ENCODE measurements at regions not wholly inside any gene's neighbourhood (a gene's known extent, or its start where the extent isn't known, plus 50 kb on each side); places are given as distances from the start of the nearest gene placed in this dataset.
A peak's percentile ranks its signal among the peaks of the same experiment; 100 is the strongest.

DNA sequence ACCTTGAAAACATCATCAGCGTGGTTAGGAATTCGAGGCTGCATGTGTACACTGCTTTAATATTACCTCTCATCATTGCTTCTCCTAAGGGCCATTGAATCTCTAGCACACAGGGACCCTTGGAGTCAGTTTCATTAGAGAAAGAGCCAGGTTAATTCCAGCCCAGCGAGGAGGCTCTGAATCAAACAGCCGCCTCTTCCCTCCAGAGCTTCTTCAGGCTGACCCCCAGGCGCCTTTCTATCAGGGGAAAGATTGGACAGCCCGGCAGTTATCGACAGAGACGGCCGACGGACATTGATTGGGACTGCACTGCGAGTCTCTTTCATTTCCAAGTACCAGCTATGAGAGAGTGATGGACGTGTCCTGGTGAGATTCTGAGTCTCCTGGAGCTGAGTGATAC is 159.2 kb downstream of the ANKRD60 start:
- no peak for DNase-seq (ENCODE audit: low read depth in 2 of 2)

DNA sequence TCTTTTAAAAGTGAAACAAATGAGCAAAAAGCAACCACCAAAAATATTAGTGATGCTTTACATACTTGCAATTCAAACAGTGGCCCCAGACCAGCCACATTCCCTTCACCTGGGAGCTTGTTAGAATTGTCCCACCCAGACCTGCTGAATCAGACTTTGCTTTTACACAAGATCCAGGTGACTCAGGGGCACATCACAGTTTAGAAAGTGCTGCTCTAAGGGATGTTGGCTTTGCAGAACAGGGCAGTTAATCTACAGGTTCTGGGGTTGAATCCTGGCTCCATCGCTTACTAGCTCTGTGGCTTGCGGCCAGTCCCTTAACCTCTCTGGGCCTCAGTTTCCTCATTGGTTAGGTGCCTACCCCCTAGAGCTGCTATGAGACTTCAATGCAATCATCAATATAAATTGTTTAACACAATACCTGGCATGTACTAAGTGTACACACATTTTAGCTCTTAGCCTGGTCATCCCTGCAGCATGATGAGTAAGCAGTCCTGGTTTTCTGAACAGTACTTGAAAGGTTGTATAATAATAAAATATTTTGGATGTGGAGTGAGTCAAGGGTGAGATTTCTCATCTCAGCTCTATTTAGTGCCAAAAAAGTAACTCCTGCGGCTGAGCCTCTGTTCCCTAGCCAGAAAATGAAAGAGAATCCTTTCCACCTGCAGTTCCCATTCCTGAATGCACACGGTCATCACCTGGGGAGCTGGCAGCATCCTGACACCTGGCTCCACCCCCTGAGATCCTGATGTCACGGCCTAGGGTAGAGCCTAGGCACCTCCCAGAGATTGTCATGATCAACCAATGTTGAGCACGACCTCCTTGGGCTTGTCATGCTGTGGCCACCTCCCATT is 162.7 kb downstream of the ANKRD60 start:
- DNase-seq (ENCODE audit: low read depth in 2 of 2) = no peak

DNA sequence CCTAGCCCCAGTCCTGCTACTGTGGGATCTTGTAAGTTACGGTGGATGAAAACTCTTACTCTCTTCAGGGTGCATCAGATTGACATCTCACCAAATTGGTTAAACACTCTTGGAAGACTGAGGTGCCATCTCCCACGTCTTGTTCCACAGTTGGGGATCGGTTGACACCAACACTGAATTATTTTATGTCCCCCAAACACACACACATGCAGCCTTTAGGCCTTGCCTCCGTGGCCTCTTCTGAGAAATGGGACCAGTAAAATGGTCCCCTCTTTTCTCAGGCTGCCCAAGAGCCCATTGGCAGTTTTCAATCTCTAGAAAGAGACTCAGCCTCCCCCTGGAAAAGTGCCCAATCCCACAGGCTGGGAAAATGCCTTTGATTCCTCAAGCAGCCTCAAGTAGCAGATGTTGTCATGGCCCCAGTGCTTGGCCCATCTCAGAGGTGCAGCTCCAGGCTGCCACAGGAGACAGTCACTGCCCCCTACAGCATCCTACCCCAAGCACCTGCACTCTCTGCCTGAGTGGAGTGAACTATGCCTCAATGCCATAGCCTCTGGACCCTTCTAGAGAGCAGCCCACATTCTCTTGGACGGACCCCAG is 163.9 kb downstream of the ANKRD60 start:
- no peak for DNase-seq (ENCODE audit: low read depth in 2 of 2)

DNA sequence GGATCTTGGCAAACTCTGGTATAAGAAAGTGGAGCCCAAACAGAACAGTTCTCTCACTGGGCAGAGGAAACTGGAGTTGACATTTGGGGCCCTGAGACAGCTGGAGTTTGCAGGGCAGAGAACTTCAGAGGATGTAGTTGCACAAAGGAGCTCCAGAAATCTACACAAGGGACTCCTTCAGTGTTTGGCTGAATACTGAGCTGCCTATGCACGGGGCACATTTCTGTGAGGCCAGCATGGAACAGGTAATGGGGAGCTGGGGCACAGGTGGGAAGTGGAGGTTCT is 169.3 kb downstream of the ANKRD60 start:
- DNase-seq (ENCODE audit: low read depth in 2 of 2) = no peak

DNA sequence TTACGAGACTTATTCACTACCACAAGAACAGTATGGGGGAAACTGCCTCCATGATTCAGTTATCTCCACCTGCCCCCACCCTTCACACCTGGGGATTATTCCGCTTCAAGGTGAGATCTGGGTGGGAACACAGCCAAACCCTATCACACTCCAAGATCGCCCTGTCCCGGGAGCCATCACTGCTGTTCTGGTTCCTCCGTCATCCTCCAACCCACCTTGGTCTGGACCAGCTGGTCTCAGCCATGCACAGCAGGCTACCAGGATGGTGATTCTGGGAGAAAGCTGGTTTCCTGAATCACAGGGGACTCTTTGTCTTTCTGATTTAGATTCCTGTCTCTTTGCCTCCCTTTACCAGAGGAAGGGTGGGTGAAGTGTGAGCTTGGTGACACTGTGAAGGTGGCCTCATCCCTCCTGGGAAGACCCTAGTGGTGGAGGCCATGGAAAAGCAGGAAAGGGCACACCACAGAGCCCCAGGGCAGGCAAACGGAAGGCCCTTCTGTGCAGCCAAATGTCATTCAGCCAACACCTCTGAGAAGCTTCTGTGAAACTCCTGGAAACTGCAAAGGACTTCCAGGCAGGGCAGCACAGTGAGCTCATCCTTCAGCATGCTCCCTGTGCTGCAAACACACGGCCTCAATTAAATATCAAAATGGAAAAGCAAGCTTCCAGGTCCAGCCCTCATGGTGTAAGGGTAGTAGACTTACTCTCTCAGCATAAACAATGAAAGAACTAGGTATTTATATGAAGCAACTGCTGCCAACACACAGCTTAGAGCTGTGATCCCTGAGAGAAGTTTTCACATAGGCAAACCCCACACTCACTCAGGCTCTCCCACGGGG is 169.8 kb downstream of the ANKRD60 start:
- DNase-seq (ENCODE audit: low read depth in 2 of 2) = no peak

DNA sequence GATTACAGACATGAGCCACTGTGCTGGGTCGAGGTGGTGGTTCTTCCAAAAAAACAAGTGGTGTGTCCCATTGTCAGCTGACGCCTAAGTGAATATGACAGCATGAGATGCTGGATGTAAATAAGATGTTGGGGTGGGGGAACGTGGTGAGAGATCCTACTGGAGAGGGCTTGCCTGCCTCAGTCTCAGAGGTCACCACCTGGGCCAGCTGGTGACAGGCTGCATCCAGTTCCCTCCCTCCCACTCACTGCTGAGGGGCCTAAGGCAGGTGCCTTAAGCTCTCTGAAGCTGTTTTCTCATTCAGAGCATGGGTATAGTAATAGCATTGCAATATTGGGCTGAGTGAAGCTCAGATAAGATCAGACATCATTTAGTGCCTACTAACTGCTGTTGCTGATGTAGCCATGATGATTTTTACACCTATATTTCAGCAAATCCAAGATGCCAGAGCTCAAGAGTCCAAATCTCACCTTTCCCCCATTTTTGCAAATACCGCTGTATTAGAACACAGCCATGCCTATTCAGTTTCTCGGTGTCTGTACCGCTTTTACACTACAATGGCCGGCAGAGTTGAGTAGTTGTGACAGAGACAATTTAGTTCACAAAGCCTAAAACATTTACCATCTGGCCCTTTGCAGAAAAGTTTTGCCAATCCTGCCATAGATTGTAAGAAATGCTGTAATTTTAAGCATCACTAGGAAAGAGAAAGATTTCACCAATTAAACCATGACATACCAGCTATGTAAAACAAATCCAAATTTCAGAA is 171.3 kb downstream of the ANKRD60 start:
- no peak for DNase-seq (ENCODE audit: low read depth in 2 of 2)

DNA sequence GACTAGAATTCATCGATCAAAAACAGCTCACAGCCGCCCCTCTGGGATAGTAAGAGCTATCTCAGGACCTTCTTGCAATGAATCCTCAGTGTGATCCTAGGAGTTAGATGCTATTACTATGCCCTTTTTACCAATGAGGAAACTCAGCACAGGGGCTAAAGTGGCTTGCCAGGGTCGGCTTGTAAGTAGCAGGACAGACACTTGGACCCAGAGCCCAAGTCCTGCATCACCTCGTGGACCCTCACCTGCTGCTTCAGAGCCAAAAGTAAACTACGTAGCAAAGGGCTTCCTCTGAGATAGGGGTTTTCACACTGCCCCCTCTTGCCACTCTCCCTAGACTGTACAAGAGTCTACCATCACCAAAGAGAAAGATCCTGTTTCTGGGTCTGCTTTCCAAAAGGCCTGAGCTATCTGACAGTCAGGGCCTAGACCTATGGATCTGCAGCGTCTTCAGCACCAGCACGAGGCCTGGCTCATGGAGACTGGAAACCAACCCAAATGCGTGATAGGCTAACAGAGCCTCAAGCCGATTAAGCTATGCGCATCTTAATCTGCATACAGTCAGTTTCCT is 172.3 kb downstream of the ANKRD60 start:
- no peak for DNase-seq (ENCODE audit: low read depth in 2 of 2)

DNA sequence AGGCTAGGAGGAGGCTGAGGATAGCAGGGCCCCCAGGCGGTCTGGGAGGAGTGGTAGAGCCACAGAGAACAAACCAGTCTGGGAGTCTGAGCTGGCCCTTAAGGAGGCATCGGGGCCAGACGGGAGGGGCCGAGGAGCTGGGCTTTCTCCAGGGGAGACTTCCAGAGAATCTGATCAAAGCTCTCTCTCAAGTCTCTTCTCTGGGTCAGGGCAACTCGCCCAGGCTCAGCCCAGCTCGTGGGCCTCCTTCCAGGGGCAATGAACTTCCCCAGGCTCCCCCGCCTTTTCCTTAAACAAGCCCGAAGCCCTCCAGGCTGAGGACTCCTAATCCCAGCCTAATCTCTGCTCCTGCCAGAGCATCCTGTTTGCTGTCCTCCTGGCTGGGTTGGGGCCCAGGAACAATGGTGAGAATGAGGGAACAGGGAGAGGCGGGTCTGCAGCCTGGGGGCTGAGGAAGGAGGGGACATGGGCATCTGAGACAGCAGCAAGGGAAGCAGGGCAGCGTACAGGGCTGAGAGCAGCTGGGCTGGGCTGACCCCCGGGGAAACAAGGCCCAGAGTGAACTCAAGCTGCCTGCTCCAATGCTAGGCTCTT is 173.6 kb downstream of the ANKRD60 start:
- no peak for DNase-seq (ENCODE audit: low read depth in 2 of 2)

DNA sequence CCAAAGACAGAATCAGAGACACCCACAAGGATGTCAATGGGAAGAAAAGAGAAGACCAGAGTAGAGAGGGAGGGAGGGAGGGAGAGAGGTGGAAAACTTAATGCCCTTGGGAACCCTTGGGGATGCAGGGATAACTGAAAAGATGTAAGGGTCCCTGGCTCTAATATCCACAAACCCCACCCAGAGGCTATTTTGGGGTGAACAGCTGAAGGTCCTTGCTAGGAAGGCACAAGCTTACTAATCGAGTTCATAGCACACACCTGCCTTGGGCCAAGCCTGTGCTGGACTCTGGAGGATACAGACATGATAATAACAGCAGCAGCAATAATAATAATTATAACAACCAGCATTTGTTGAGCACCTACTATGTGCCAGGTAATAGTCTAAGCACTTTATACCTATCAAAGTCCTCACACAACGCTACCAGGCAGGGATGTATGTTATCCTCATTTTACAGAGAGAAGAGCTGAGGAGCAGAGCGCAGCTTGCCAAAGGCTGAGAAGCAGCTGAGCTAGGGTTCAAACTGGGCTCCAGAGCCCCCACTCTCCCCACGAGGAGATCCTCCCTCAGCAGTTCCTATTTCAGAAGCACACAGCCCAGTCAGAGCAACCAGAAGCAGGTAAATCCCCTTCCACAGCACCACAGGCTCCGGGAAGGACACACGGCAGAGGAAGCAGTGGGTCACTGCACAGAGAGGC is 174.2 kb downstream of the ANKRD60 start:
- no peak for DNase-seq (ENCODE audit: low read depth in 2 of 2)

DNA sequence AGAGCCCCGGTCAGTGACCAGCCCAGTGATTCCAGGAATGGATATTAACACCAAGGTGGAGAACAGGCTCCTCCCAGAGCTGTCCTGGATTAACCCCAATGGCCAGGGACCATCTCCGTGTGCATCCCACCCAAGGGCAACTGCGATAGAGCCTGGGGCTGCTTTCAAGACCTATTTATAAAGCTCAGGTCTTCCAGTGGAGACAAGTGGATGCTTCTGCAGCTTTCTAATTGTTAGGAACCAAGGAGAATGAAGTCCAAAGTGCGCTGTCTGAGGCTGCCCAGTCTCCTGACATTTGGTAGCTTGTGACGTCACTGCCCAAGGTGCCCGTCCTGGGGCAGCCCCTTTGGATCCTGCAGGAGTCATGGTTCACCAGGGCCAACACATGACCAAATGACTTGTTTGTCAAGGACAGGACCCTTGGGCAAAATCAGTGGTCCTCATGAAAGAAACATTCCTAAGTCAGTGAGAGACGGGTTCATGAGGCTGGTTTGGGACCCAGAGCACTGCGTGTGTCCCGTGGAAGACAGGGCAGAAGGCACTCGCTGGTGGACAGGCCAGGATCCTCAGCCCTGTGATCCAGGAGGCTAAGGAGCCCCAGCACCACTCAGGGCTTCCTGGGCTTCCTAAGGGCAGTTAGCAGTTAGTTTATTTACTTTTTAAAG is 174.9 kb downstream of the ANKRD60 start:
- no peak for DNase-seq (ENCODE audit: low read depth in 2 of 2)

DNA sequence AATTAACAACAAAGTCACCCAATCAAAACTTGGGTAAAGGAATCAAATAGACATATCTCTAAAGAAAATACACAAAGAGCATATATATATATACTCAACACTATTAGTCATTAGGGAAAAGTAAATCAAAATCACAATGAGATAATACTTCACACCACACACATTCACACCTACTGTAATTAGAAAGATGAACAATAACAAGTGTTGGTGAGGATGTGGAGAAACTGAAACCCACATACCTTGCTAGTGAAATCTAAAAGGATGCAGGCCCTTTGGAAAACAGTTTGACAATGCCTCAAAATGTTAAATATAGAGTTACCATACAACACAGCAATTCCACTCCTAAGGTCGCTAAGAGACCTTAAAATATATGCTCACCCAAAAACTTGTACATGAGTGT is 177.1 kb downstream of the ANKRD60 start:
- DNase-seq (ENCODE audit: low read depth in 2 of 2) = no peak

DNA sequence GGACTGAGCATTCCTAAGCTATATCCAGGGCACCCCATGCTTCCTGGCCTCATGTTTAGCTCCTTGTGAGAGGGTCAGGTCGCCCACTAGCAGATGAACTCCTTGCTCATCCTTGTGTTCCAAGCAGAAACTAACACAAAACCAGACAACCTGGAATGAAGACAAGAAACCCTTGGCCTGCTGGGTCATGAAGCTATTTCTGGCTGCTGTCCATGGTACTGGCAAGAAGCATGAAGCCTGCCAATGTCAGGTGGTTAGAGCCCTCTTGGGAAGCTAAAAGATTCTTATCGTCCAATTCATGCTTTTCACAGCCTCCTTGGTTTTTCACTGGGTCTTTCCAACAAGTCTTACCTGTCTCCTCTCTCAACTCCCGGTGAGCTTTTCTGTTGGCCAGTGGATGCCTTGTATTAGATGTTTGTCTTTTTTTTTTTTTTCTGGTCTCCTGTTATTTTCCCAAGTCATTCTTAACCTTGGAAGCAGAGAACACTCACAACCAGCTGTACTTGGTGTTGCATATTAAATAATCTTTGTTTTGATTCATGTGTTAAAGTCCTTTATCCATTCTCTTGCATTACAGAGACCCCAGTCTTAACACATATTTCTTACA is 180.3 kb downstream of the ANKRD60 start:
- peak; percentile 32 to 37 for DNase-seq (ENCODE audit: low read depth in 2 of 2)

DNA sequence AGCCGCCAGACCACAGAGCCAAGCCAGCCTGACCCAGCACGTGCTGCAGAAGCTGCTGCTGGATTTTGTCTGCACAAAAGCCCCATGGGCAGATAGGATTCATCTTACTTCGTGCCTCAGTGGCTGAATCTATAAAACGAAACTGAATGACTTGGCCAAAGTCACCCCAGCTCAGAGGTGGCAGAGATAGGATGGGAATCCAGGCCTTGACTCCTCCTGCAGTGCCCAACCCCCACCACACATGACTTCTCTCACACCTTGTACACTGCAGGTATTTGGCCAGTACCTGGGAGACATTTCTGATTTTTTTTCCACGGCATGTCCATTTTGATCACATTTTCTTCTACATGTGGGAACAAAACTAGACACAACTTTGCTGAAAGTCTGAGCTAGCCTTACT is 182.1 kb downstream of the ANKRD60 start:
- DNase-seq (ENCODE audit: low read depth in 2 of 2) = no peak

DNA sequence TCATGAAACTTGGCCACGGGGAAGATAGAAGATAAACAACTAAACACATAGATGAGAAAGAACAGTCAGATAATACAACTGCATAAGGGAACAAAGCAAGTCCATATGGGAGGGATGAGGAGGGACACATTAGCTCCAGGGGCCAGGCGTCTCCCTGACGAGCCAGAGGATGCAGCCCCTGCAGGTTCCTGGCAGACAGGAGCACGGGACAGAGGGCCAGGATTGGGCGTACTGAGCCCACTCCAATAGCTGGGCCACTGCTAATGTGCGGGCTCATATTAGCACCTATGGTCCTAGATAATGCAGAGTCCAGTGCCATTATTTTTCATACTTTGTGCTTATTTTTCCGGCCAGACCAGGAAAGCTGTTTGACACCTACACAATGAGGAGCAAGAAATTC is 182.9 kb downstream of the ANKRD60 start:
- DNase-seq (ENCODE audit: low read depth in 2 of 2) = no peak

DNA sequence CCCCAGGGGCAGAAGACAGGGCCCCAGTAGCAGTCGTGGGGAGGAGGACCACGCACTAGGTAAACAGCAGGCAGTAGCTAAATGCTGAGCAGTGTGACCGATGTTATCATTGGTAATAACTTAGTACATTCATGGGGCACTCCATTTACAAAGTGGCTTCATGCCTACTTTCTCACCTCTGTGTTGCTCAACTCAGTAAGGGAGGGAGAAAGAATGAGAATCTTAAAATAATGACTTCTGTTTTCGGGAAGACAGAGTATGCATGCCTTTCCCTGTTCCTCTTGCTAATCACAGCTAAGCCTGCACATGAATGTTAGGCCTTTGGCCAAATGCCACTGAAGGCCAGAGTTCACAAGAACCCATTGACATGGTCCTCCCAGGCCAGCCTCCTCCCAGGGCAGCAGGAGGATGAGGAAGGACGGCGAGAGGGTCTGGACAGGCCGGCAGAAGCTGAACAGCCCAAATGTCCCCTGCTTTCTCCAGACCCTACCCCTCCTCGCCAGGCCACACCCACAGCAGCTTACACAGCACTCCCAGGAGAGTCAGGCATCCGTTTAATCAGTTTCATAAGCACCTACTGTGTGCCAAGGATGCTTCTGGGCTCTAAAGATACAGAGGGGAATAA is 183.4 kb downstream of the ANKRD60 start:
- no peak for DNase-seq (ENCODE audit: low read depth in 2 of 2)

DNA sequence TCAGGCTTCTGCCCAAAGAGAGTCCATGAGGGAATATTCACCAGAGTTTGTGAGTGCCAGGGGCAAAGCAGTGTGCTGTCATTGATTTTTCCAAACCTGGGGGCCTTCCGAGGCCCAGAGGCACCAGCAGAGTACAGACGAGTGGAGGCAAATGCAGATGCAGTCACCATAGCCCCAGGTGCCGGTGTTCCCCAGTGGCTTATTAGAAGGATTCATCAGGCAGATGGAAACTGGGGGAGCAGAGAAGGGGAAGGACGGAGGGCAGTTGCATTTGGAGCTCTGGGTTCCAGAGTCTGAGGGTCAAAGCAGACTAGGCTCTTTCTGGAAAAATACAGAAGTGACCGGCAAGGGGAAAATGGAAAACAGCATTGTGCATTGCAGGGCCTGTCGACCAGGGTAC is 184.2 kb downstream of the ANKRD60 start:
- no peak for DNase-seq (ENCODE audit: low read depth in 2 of 2)

DNA sequence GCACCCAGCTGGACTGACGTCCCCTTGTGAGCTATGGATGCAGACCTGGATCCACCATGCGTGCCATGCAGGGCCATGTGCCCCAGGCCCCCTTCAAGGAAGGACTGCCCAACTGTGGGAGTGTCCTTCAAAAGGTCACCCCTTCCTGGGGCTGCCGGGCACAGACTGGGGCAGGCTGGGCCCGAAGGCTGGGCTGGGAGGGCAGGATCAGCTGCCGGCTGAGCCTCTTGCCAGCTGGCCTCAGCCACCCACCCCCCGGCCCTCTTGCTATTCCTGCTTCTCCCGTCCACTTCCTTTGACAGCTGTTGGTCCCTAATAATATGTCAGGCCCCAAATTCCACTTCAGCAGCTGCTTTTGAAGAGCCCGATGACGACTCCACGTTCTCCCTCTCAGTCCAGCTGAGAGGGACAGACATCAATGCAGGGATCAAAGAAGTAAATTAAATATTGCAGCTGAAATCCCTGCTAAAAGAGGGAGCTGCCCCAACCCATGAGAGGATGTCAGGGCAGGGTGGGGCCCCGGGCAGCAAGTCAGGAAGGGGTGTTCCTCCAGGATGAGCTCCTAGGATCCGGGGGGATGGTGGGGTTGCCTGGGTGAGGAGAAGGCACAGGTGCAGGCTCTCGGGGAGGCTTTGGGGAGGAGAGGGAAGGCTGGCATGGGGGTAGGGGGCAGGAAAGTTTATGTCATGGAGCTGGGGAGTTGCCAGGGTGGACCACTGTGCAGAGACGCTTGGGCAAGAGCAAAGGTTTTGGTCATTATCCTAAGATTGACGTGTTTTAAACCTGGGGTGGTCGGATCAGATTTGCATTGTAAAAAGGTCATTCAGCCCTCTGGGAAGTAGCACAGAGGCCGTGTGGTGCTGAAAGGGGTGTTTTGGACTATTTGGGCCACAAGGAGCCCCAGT is 185.0 kb downstream of the ANKRD60 start:
- DNase-seq (ENCODE audit: low read depth in 2 of 2) = no peak

DNA sequence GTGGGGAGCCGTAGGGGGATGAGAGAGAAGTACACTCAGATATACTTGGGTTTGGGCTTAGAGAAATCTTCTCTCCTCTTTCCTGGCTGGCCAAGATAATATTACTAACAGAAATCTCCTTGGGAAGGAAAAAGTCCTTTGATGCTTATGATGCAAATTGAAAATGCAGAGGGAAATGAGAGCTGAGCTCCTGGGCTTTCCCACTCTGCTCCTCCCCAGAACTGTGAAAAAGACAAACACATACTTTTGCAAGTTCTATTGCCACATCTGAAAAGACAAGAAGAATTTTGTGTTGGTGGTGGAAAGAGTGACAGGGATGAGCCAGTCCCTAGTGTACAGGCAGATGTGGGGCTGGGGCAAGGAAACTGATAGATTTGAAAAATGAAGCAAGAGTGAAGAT is 185.9 kb downstream of the ANKRD60 start:
- DNase-seq (ENCODE audit: low read depth in 2 of 2) = no peak

All from fibroblast of skin of left quadriceps (primary cell).